Testis (tissue), 2 donors: ENCODE measurements at regions not wholly inside any gene's neighbourhood (a gene's known extent, or its start where the extent isn't known, plus 50 kb on each side); places are given as distances from the start of the nearest gene placed in this dataset.

Experiments used
- DNase-seq: peaks from one replicate; pipeline ENCODE4 v3.0.0-alpha.2; 2019
- H3K27ac ChIP-seq, 2 donors: fragments of 200-600 bp; sonication (generic); one replicate each; pipeline ENCODE4 v1.5.1; 2019
- H3K27me3 ChIP-seq: fragments of 200-600 bp; sonication (generic); one replicate; pipeline ENCODE4 v1.5.1; 2019
- H3K36me3 ChIP-seq: fragments of 200-600 bp; sonication (generic); one replicate; pipeline ENCODE4 v1.5.1; 2017; ENCODE audit warnings: low read depth; ENCODE audit errors: missing control alignments
- H3K4me1 ChIP-seq: fragments of 200-600 bp; sonication (generic); one replicate; pipeline ENCODE4 v1.5.1; 2019
- H3K4me3 ChIP-seq, 2 donors: fragments of 200-600 bp; sonication (generic); one replicate each; pipeline ENCODE4 v1.5.1; 2017 to 2019
- H3K9me3 ChIP-seq: fragments of 200-600 bp; sonication (generic); one replicate; pipeline ENCODE4 v1.5.1; 2017
- CTCF ChIP-seq, 3 experiments: fragments of 450-650 bp in 2 of 3; fragments of 200-600 bp in 1 of 3; sonication (generic) in 1 of 3; IDR thresholded peaks; one replicate each; pipeline ENCODE4 v1.5.1; 2016 to 2019; ENCODE audit warnings: antibody characterized with exemption in 3 of 3, mild to moderate bottlenecking in 2 of 3, moderate library complexity in 1 of 3
- POLR2A ChIP-seq: fragments of 450-650 bp; IDR thresholded peaks from one replicate; pipeline ENCODE4 v1.6.1; 2017; ENCODE audit warnings: antibody characterized with exemption, mild to moderate bottlenecking, moderate library complexity
- WGBS, 2 donors: methylation state at CpG; one replicate each; pipeline ENCODE4 v1.1.5; 2018; 5-methylcytosine and 5-hydroxymethylcytosine counted together
- intact Hi-C: fragments of 100-400 bp; cut with DNase I; formaldehyde crosslinking; loops from one replicate; pipeline ENCODE4 v1.15.1; 2023; ENCODE audit warnings: low total_unique reads

- H3K4me1 ChIP-seq, result peaks cover 8% of the 10 kb centered on the region
- H3K4me3 ChIP-seq, result no peak overlapping the region
- no peaks in the 10 kb centered on the region for H3K9me3 ChIP-seq
- H3K36me3 ChIP-seq, result no peaks in the 10 kb centered on the region
- no peaks in the 10 kb centered on the region for H3K27me3 ChIP-seq
- no peak for TF ChIP-seq POLR2A
- TF ChIP-seq CTCF (IDR thresholded peaks at IDR 0.05), result no peak
- WGBS, 2 donors, result 73 to 75% methylated on average over 3 of the region's 3 CpGs
- intact Hi-C loops, result no loop called here
- DNase-seq, result no peak
- no peak overlapping the region for H3K27ac ChIP-seq
These were observed 505.3 kb downstream of the TLE4 start for GRCh38 chr9:80077059-80077458.

DNA sequence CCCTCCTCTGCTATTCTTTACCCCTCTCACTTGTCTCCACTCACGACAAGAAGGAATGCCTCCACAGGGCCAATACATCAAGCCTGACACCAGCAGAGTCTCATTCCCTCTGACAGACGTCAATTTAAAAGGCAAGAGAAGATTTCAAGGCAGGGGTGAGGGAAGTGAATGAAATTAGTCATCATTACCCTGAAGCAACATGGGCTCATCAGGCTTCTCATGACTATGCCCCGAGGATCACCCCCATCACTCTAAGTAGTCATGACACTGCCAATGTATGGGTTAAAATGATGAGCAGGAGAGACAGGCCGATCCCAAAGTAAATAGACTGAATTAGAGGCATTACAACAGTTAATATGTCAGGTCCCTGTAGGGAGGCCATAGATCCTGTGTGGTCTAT, 504.4 kb downstream of the TLE4 start:
- Histone ChIP-seq H3K36me3 (no peaks in the 10 kb centered on the region), H3K27me3 (no peaks in the 10 kb centered on the region), H3K4me1 (peaks cover 8% of the 10 kb centered on the region), H3K4me3 (no peak overlapping the region), H3K9me3 (no peaks in the 10 kb centered on the region), H3K27ac (no peak overlapping the region)
- 77 to 82% methylated on average over 4 of the region's 4 CpGs for WGBS, 2 donors
- intact Hi-C loops, result no loop called here
- TF ChIP-seq POLR2A (no peak), CTCF (IDR thresholded peaks at IDR 0.05) (no peak)
- no peak for DNase-seq

DNA sequence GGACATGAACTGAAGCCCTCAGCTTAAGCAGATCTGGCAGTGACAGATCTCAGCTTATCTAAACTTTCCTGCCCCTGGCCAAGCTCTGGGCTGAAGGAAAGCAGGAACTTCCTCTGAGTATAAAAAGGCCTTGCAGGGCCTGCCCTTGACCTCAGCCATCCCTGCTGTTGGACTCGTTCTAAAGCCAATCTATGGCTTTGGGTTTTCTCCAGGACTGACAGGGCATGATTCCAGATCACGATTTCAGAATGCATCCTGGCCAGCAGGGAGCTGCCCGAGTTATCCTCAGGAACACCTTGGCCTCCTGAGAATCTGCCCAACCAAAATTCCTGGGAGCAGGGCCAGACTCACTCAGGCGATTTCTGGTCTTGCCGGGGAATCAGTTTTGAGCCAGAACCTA, 502.7 kb downstream of the TLE4 start:
- Histone ChIP-seq H3K4me1 (peaks cover 8% of the 10 kb centered on the region), H3K36me3 (no peaks in the 10 kb centered on the region), H3K27ac (no peak overlapping the region), H3K9me3 (no peaks in the 10 kb centered on the region), H3K4me3 (no peak overlapping the region), H3K27me3 (no peaks in the 10 kb centered on the region)
- intact Hi-C loops, result no loop called here
- DNase-seq, result no peak
- 32 to 53% methylated on average over 5 of the region's 5 CpGs for WGBS, 2 donors
- TF ChIP-seq POLR2A, result no peak
- TF ChIP-seq CTCF (IDR thresholded peaks at IDR 0.05), result no peak

- DNase-seq, result no peak
- TF ChIP-seq CTCF (IDR thresholded peaks at IDR 0.05), result no peak
- 87 to 89% methylated on average over 3 of the region's 3 CpGs for WGBS, 2 donors
- H3K27ac ChIP-seq, result no peak overlapping the region
- intact Hi-C loops, result no loop called here
- H3K4me3 ChIP-seq, result no peak overlapping the region
- H3K9me3 ChIP-seq, result no peaks in the 10 kb centered on the region
- no peaks in the 10 kb centered on the region for H3K36me3 ChIP-seq
- no peaks in the 10 kb centered on the region for H3K27me3 ChIP-seq
- H3K4me1 ChIP-seq, result peaks cover 8% of the 10 kb centered on the region
These were observed 500.7 kb downstream of the TLE4 start for GRCh38 chr9:80072451-80072850.

DNA sequence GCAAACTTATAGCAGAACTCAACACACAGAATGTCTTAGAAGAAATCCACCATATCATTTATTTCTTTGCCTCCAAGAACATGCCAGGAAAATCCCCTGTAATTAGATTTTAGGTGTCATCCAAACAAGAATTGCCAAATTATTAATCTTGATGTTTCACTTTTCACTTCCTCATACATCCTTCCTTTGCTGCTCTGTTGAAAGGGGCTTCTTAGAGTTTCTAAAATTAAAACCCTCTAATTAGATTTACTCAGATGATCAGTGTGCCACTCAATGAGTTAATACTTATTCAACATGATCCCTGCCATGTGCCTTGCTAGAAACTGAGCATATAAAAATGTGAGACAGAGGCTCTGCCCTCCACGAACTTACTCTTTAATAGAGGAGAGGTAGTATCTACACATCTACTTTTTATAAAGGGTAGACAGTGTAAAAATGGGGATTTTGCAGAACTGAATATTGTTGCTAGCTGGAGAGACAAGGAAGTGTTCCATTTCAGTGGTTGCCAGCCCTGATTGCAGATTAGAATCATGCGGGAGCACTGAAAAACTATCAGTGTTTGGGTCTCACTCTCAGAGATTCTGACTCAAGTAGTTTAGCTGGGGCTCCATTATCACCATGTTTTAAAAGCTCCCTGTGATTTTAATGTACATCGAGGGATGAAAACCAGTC, 498.4 kb downstream of the TLE4 start:
- intact Hi-C loops, result no loop called here
- no peaks in the 10 kb centered on the region for H3K27me3 ChIP-seq
- no peak for TF ChIP-seq CTCF (IDR thresholded peaks at IDR 0.05)
- peaks cover 8% of the 10 kb centered on the region for H3K4me1 ChIP-seq
- H3K36me3 ChIP-seq, result no peaks in the 10 kb centered on the region
- DNase-seq, result no peak
- 89 to 94% methylated on average over 3 of the region's 3 CpGs for WGBS, 2 donors
- no peaks in the 10 kb centered on the region for H3K9me3 ChIP-seq
- no peak overlapping the region for H3K4me3 ChIP-seq
- no peak overlapping the region for H3K27ac ChIP-seq
